Stomach (tissue), 4 donors: ENCODE measurements at regions not wholly inside any gene's neighbourhood (a gene's known extent, or its start where the extent isn't known, plus 50 kb on each side); places are given as distances from the start of the nearest gene placed in this dataset.

ENCODE experiments used
- POLR2A ChIP-seq, 4 donors: fragments of 450-650 bp; IDR thresholded peaks; one replicate each; pipeline ENCODE4 v1.6.1; 2016; ENCODE audit warnings: antibody characterized with exemption in 4 of 4, control low read depth in 2 of 4, mild to moderate bottlenecking in 1 of 4, moderate library complexity in 1 of 4
- TF ChIP-seq, protein P1 (sequence below), 7 experiments: fragments of 450-650 bp in 4 of 7; fragments of 200-600 bp in 3 of 7; sonication (generic) in 3 of 7; IDR thresholded peaks; one replicate each; pipeline ENCODE4 v1.5.1; 2016 to 2019; ENCODE audit warnings: antibody characterized with exemption in 7 of 7, control low read depth in 2 of 7, mild to moderate bottlenecking in 1 of 7

DNA sequence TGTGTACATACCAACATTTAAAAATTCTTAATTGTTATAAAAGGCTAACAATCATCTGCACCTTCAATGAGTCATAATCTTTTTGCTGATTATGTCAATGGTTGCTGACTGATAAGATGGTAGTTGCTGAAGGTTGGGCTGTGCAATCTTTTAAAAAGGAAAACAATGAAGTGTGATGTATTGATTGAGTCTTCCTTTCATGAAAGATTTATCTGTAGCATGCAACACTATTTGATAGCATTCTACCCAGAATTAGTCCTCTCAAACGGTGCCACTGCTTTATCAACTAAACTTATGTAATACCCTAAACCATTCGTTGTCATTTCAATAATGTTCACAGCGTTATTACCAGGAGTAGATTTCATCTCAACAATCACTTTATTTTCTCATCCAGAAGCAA, 2360.6 kb downstream of the PCDH9 start:
- no peak for TF ChIP-seq POLR2A (IDR thresholded peaks at IDR 0.05)
- TF ChIP-seq, protein P1, sequence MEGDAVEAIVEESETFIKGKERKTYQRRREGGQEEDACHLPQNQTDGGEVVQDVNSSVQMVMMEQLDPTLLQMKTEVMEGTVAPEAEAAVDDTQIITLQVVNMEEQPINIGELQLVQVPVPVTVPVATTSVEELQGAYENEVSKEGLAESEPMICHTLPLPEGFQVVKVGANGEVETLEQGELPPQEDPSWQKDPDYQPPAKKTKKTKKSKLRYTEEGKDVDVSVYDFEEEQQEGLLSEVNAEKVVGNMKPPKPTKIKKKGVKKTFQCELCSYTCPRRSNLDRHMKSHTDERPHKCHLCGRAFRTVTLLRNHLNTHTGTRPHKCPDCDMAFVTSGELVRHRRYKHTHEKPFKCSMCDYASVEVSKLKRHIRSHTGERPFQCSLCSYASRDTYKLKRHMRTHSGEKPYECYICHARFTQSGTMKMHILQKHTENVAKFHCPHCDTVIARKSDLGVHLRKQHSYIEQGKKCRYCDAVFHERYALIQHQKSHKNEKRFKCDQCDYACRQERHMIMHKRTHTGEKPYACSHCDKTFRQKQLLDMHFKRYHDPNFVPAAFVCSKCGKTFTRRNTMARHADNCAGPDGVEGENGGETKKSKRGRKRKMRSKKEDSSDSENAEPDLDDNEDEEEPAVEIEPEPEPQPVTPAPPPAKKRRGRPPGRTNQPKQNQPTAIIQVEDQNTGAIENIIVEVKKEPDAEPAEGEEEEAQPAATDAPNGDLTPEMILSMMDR (IDR thresholded peaks at IDR 0.05), result no peak
